K562 (cell line): ENCODE measurements at regions not wholly inside any gene's neighbourhood (a gene's known extent, or its start where the extent isn't known, plus 50 kb on each side); places are given as distances from the start of the nearest gene placed in this dataset.

ENCODE experiments used
- ARHGAP35 ChIP-seq: fragments of 450-650 bp; IDR thresholded peaks from 2 replicates; pipeline ENCODE4 v1.6.1; 2018; ENCODE audit not compliant: partially characterized antibody
- BMI1 ChIP-seq: fragments of 150-350 bp; IDR thresholded peaks from 2 replicates; pipeline ENCODE4 v1.6.1; 2014; ENCODE audit warnings: low read length
- CREM ChIP-seq: IDR thresholded peaks from 2 replicates; pipeline ENCODE4 v1.6.1; 2014; ENCODE audit warnings: antibody characterized with exemption, low read depth
- ELF4 ChIP-seq: fragments of 450-650 bp; formaldehyde crosslinking; IDR thresholded peaks from 2 replicates; pipeline ENCODE4 v1.4.0; 2022; ENCODE audit warnings: missing genetic modification characterization
- HDAC2 ChIP-seq: fragments of 450-650 bp; IDR thresholded peaks from 2 replicates; pipeline ENCODE4 v1.6.1; 2016; ENCODE audit warnings: mild to moderate bottlenecking
- POU5F1 ChIP-seq: fragments of 150-350 bp; IDR thresholded peaks from 2 replicates; pipeline ENCODE4 v1.6.1; 2014; ENCODE audit warnings: borderline replicate concordance, low read length, low read depth, mild to moderate bottlenecking; ENCODE audit not compliant: partially characterized antibody
- RAD21 ChIP-seq, 2 experiments: fragments of 250-450 bp in 1 of 2; fragments of 450-650 bp in 1 of 2; sonication (Bioruptor Pico) in 1 of 2; formaldehyde crosslinking in 1 of 2; IDR thresholded peaks in 1 of 2; conservative IDR thresholded peaks in 1 of 2; 2 replicates each; pipeline versions ENCODE4 v1.4.0 to v1.8.0; 2020 to 2022; ENCODE audit warnings: mild to moderate bottlenecking in 2 of 2, moderate library complexity in 1 of 2
- SMARCE1 ChIP-seq: fragments of 450-650 bp; IDR thresholded peaks from 2 replicates; pipeline ENCODE4 v1.7.1; 2016; ENCODE audit warnings: mild to moderate bottlenecking
- SRSF9 ChIP-seq: fragments of 200-400 bp; formaldehyde crosslinking; IDR thresholded peaks from 2 replicates; pipeline ENCODE4 v1.6.1; 2017; ENCODE audit warnings: low read depth, low read length, borderline replicate concordance
- ZFP36 ChIP-seq: fragments of 150-350 bp; IDR thresholded peaks from 2 replicates; pipeline ENCODE4 v1.6.1; 2018; ENCODE audit warnings: low read length, low read depth; ENCODE audit not compliant: partially characterized antibody
- ZNF263 ChIP-seq: sonication (generic); formaldehyde crosslinking; IDR thresholded peaks from 2 replicates; pipeline ENCODE4 v1.8.0; 2022; ENCODE audit warnings: mild to moderate bottlenecking, missing genetic modification reagents, borderline replicate concordance
- TF ChIP-seq, protein P1 (sequence below): conservative IDR thresholded peaks from 2 replicates; pipeline ENCODE4 v1.6.1; 2011; ENCODE audit warnings: low read depth, mild to moderate bottlenecking, low read length; ENCODE audit not compliant: control insufficient read depth
- TF ChIP-seq, protein P2 (sequence below), 3 experiments: IDR thresholded peaks in 2 of 3; conservative IDR thresholded peaks in 1 of 3; 2 replicates each; pipeline ENCODE4 v1.5.1; 2011 to 2012; ENCODE audit warnings: low read length in 3 of 3, mild to moderate bottlenecking in 3 of 3, control low read depth in 2 of 3, improper control_type of control experiment in 1 of 3, inconsistent platforms in 1 of 3, low read depth in 1 of 3, mixed read lengths in 1 of 3, moderate library complexity in 1 of 3; ENCODE audit not compliant: insufficient read depth in 2 of 3
- TF ChIP-seq, protein P3 (sequence below): fragments of 250-450 bp; sonication (Bioruptor Pico); IDR thresholded peaks from 2 replicates; pipeline ENCODE4 v1.8.0; 2022; ENCODE audit warnings: inconsistent platforms, mild to moderate bottlenecking, moderate library complexity, borderline replicate concordance

DNA sequence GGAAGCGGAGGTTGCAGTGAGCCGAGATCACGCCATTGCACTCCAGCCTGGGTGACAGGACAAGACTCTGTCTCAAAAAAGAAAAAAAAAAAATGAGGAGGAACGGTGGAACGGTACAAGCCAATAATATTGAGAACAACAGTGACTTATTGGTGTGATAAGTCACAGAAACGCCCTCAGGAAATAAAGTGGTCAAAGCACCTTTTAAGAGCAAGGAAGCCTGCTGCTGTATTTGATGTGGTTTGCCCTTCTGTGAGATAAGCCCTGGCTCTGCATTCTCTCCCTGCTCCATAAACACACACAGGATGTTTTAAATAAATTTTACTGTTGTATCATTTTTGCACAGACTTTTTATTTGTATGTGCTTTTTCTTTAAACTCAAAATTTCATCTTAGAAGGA lies 269.9 kb upstream of the MSX2 start:
- TF ChIP-seq ARHGAP35 (no peak), ZNF263 (CRISPR knock-in tag) (no peak), ELF4 (CRISPR knock-in tag) (no peak), SRSF9 (no peak), BMI1 (no peak), POU5F1 (no peak), ZFP36 (no peak), RAD21 (CRISPR knock-in tag; conservative IDR thresholded peaks at IDR 0.05 in 1 of 2, IDR thresholded peaks at IDR 0.05 in 1 of 2) (no peak), HDAC2 (no peak), CREM (no peak), SMARCE1 (no peak)
- TF ChIP-seq, protein P1, sequence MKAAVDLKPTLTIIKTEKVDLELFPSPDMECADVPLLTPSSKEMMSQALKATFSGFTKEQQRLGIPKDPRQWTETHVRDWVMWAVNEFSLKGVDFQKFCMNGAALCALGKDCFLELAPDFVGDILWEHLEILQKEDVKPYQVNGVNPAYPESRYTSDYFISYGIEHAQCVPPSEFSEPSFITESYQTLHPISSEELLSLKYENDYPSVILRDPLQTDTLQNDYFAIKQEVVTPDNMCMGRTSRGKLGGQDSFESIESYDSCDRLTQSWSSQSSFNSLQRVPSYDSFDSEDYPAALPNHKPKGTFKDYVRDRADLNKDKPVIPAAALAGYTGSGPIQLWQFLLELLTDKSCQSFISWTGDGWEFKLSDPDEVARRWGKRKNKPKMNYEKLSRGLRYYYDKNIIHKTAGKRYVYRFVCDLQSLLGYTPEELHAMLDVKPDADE, result no peak
- TF ChIP-seq, protein P2, sequence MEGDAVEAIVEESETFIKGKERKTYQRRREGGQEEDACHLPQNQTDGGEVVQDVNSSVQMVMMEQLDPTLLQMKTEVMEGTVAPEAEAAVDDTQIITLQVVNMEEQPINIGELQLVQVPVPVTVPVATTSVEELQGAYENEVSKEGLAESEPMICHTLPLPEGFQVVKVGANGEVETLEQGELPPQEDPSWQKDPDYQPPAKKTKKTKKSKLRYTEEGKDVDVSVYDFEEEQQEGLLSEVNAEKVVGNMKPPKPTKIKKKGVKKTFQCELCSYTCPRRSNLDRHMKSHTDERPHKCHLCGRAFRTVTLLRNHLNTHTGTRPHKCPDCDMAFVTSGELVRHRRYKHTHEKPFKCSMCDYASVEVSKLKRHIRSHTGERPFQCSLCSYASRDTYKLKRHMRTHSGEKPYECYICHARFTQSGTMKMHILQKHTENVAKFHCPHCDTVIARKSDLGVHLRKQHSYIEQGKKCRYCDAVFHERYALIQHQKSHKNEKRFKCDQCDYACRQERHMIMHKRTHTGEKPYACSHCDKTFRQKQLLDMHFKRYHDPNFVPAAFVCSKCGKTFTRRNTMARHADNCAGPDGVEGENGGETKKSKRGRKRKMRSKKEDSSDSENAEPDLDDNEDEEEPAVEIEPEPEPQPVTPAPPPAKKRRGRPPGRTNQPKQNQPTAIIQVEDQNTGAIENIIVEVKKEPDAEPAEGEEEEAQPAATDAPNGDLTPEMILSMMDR (IDR thresholded peaks at IDR 0.05 in 2 of 3, conservative IDR thresholded peaks at IDR 0.05 in 1 of 3; ENCODE audit: insufficient read depth in 2 of 3, low read depth in 1 of 3, low read length in 3 of 3), result no peak
- TF ChIP-seq, protein P3, sequence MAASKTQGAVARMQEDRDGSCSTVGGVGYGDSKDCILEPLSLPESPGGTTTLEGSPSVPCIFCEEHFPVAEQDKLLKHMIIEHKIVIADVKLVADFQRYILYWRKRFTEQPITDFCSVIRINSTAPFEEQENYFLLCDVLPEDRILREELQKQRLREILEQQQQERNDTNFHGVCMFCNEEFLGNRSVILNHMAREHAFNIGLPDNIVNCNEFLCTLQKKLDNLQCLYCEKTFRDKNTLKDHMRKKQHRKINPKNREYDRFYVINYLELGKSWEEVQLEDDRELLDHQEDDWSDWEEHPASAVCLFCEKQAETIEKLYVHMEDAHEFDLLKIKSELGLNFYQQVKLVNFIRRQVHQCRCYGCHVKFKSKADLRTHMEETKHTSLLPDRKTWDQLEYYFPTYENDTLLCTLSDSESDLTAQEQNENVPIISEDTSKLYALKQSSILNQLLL, result no peak
